ENCODE measurements at regions not wholly inside any gene's neighbourhood (a gene's known extent, or its start where the extent isn't known, plus 50 kb on each side); places are given as distances from the start of the nearest gene placed in this dataset.

DNA sequence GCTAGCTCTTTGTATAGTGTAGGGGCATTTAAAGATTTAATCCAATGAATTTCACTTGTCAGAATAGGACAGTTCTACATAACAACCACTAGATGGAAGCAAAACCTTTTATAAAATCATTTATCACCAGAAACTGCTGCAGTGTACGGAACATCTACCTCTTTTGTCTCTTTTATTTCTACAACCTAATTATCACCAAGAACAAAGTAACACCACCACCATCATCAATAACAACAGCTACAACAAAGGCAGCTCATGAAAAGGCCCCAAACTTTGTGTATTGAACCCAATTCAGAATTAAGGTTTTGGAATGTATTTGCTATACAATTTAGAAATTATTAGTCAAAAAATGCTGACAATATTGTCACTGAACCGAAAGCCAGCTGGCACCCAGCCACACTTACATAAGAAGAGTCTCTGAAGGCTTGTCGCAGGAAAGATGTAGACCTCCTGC lies 260.9 kb upstream of the RPS6KA3 start:
- no peak for DNase-seq (ENCODE audit: low spot score)

DNA sequence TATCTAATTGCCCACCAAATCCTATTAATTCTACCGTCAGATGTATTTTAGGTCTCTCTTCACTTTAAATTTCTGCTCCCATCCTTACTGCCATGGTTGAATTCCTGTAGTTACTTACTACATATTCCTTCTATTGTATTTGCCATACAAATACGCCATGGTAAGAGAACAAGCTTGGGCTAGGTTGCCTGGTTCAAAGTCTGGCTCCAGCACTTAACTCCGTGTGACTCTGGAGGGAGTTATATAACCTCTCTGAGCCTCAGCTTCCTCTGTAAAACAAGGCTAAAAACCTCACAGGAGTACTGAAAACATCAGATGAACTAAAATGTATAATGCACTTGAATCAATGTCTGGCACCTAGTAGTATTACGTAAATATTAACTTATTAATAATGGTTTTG lies 260.3 kb upstream of the RPS6KA3 start:
- DNase-seq (ENCODE audit: low spot score) = no peak

DNA sequence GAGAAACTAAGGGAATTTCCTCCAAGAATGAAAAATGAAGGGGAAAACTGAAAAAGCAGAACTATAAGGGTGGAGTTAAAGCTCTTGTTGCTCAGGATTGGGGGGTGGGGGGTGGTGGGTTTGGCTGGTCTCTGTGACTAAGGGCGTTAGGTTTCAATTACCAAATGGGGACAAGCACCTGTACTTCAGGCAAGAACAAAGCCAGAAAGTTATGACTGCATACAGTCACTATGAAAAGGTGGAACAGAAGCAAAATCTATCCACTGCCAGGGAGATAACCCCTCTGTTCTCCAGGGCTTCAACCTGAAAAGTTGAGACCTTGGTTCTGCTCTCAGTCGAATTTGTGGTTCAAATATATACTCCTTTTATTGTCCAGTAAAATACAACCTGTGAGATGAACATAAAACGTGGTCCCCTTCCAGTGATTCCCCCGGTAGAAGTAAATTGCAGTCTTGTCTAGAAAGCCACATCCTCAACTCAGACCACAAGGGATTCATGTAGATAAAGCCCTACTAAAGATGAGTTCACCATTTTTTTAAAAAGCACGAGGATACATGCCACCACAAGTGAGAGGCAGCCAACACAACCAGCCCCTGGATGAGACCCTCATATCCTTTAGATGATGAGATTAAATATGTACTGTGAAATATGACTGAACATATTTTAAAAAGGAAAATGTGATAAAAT lies 257.1 kb upstream of the RPS6KA3 start:
- DNase-seq (ENCODE audit: low spot score) = no peak

GRCh38 chrX:20522420-20522819 lies 255.7 kb upstream of the RPS6KA3 start:
- DNase-seq (ENCODE audit: low spot score) = no peak

DNA sequence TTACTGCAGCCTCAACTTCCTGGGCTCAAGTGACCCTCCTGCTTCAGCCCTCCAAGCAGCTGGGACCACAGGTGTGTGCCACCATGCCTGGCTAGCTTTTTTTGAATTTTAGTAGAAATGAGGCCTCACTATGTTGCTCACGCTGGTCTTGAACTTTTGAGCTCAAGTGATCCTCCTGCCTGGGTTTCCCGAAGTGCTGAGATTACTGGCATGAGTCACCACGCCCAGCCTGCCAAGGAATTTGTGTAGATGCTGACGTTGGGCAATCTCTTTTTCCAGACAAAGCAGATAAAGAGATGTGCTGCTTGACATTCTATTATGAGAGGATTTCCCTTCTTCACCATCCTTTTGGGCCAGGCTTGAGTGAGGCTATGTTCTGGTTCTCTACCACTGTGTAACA lies 254.5 kb upstream of the RPS6KA3 start:
- DNase-seq (ENCODE audit: low spot score) = no peak

GRCh38 chrX:20519826-20520225 lies 253.1 kb upstream of the RPS6KA3 start:
- no peak for DNase-seq (ENCODE audit: low spot score)

DNA sequence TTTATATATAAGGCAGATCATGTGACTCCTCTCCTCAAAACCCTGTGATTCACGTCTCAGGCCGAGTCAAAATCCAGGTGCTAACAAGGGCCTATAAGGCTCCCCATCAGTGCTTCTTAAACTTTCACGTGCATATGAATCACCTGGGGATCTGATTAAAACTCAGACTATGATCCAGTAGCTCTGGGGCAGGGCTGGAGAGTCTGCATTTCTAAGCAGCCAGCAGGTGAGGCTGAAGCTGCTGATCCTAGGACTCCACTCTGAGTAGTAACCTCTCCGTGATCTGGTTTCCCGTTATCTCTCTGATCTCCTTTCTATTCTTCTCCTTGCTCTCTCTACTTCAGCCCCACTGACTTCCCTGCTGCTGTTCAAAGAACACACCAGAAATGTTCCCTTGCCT lies 252.4 kb upstream of the RPS6KA3 start:
- no peak for DNase-seq (ENCODE audit: low spot score)

DNA sequence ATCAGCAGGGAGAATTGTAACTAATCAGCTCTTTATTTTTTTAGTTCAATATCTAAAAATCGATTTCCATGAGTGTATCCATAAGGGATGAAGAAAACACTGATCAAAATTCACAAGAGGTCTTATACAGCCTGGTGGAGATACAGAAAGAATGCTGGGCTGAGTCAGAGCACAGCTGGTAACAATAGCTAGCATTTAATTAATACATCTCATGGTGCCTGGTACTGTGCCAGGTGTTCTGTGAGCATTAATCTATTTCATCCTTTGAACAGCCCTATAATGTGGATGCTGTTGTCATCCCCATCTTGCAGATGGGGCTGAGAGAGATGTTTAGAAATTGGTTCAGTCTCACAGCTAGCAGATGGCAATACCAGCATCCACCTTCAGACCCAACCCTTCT lies 250.9 kb upstream of the RPS6KA3 start:
- no peak for DNase-seq (ENCODE audit: low spot score)

- no peak for DNase-seq (ENCODE audit: low spot score)
Observed at GRCh38 chrX:20515841-20516461, 249.2 kb upstream of the RPS6KA3 start.

DNA sequence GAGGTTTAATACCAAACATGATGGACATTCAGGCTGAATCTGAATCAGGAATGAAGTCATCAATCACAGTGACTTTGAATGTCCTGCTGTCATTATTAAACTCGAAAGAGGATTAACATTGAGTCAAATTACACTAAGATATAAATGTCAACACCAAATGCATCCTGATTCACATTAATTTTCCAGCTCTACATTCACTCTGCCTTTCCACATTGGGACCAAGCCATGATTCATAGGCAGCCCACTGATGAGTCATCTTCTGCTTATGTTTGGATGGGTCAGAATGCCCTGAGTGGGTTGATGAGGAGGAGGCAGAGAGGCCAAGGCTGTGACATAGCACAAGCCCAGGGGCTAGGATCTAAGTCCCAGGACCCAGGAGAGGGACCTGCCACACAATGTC lies 247.6 kb upstream of the RPS6KA3 start:
- no peak for DNase-seq (ENCODE audit: low spot score)

GRCh38 chrX:20513185-20513584 lies 246.5 kb upstream of the RPS6KA3 start:
- DNase-seq (ENCODE audit: low spot score) = no peak

GRCh38 chrX:20511792-20512191 lies 245.1 kb upstream of the RPS6KA3 start:
- DNase-seq (ENCODE audit: low spot score) = no peak

DNA sequence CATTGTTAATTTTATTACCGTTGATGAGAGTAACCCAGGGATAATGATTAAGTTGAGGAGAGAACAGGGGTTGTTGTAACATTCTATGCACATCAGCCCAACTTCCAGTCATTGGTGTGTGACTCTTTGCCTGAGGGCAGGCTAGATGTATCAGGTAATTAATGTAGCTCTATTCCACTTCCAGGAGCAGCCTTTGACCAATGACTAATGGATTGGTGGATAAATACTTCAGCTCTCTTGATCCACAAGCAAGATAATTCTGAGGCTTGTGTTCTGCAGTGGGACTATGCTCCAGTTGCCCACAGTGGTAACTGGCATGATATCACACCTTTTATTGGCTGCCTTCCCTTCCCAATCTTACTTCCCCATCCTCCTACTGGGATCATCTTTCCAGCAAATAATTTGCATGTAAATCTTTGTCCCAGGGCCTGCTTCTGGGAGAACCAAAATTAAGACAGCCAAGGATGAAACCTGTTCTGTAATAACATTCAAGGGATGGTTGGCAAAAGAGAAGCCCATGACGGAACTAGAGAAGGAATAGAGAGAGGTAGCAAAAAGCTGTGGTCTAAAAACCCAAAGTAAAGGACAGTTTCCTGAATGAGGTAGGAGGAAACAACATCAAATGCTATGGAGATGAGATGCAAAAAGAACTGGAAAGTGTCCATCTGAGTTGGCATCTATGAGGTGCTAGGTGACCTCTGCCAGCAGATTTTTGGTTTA lies 241.4 kb upstream of the RPS6KA3 start:
- no peak for DNase-seq (ENCODE audit: low spot score)

DNA sequence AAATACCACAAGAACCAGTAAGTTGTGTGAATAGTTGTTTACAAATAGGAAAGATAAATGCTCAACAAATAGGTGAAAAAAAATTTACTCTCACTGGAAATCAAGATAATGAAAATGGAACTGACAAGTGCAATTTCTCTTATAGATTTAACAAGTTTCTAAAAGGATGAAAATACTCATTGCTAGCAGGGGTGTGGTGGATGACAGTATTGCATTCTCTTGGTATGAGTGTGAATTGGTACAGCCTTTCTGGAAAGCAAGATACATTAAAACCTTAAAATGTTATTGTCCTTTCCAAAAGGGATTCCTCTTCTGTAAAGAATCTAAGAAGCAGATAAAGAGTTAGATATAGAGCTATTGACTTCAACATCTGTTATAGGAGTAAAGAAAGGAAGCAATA lies 240.0 kb upstream of the RPS6KA3 start:
- DNase-seq (ENCODE audit: low spot score) = no peak

GRCh38 chrX:20500949-20501348 lies 234.2 kb upstream of the RPS6KA3 start:
- no peak for DNase-seq (ENCODE audit: low spot score)

DNA sequence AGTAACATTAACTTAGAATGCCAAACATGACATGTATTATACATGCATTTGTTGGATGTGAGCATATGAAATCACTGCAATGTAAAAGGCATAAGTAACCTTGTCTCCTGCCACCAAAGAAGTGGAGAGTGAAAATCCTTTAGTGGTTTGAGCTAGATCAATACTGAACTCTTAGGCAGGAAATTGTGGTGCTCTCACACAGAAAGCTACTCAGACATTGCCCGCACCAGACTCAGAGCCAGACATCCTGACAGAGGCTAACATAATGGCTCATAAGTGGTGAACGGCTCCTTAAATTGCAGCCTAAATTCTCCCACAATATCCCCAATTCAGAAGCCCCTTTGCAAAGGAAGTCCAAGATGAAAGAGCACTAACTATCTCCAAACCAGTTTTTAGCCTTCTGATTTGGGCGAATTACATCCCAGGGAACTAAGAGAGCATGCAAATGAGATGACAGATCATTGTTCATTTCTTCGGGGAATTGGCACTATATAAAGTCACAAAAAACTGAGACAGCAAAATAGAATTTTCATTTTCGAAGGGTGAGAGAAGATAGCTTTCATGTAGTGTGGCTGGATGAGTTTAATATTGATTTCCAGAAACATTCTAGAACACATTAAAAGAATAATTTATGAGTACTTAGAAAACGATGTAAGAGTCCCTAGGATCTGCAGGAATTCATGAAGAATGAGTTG lies 233.6 kb upstream of the RPS6KA3 start:
- no peak for DNase-seq (ENCODE audit: low spot score)

- DNase-seq (ENCODE audit: low spot score) = no peak
Observed at GRCh38 chrX:20499763-20500162, 233.1 kb upstream of the RPS6KA3 start.

GRCh38 chrX:20498851-20499635 lies 232.3 kb upstream of the RPS6KA3 start:
- no peak for DNase-seq (ENCODE audit: low spot score)

DNA sequence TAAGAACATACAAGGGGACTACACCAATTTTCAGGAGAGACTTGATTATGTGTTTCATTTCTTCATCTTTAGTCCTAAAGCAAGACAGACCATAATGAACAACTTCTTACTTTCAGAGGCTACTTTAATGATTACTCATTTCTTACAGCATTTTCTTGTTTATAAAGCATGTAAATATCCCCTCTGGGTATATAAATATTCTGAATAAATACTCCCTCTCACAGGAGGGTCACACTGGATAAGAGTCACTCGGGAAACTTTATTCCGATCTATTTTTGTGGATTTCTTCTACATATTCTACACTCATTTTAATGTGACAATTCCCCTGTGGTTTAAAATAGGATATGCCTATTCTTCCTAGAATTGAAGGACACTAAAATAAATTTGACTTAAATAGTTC lies 228.9 kb upstream of the RPS6KA3 start:
- DNase-seq (ENCODE audit: low spot score) = no peak

DNA sequence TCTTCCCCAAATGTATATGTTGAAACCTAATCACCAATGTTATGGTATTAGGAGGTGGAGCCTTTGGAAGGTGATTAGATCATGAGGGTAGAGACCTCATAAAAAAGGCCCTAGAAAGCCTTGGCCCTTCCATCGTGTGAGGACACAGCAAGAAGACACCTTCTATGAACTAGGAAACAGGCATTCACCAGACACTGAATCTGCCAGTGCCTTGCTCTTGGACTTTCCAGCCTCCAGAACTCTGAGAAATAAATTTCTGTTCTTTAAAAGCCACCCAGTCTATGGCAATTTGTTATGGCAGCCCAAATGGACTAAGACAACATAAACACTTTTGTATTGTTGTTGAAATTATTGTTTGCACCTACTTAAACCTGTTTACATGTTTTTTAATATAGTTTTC lies 221.8 kb upstream of the RPS6KA3 start:
- no peak for DNase-seq (ENCODE audit: low spot score)

- no peak for DNase-seq (ENCODE audit: low spot score)
Observed at GRCh38 chrX:20487227-20487626, 220.5 kb upstream of the RPS6KA3 start.

Data from mesenteric fat pad (tissue), 1 donor.